ENCODE measurements at regions not wholly inside any gene's neighbourhood (a gene's known extent, or its start where the extent isn't known, plus 50 kb on each side); places are given as distances from the start of the nearest gene placed in this dataset.

DNA sequence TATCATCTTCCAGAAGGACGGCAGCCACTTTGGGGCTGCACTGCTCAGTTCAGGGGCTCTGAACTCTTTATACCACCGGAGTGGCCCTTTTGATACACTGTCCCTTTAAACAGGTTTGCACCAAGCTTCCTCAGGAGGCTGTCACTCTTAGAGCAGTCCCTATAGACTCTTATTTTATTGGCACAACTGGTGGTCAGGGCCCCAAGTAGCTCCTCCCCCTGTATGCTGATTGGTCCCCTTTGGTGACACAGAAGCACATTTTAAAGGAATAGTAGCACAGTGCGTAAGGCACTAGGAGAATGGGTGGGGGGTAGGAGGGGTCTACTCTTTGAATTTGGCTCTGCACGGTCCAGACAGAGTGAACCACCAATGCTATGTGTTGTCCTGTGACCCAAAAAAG lies 122.6 kb upstream of the MLN start:
- H3K4me3 ChIP-seq (ENCODE audit: control insufficient read depth, low read depth, low read length): no peak overlapping the region
- DNase-seq (ENCODE audit: low read depth): peak; percentile 18
- TF ChIP-seq, protein P1, sequence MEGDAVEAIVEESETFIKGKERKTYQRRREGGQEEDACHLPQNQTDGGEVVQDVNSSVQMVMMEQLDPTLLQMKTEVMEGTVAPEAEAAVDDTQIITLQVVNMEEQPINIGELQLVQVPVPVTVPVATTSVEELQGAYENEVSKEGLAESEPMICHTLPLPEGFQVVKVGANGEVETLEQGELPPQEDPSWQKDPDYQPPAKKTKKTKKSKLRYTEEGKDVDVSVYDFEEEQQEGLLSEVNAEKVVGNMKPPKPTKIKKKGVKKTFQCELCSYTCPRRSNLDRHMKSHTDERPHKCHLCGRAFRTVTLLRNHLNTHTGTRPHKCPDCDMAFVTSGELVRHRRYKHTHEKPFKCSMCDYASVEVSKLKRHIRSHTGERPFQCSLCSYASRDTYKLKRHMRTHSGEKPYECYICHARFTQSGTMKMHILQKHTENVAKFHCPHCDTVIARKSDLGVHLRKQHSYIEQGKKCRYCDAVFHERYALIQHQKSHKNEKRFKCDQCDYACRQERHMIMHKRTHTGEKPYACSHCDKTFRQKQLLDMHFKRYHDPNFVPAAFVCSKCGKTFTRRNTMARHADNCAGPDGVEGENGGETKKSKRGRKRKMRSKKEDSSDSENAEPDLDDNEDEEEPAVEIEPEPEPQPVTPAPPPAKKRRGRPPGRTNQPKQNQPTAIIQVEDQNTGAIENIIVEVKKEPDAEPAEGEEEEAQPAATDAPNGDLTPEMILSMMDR (conservative IDR thresholded peaks at IDR 0.05; ENCODE audit: control insufficient read depth, insufficient read depth, low read depth, low read length): no peak

DNA sequence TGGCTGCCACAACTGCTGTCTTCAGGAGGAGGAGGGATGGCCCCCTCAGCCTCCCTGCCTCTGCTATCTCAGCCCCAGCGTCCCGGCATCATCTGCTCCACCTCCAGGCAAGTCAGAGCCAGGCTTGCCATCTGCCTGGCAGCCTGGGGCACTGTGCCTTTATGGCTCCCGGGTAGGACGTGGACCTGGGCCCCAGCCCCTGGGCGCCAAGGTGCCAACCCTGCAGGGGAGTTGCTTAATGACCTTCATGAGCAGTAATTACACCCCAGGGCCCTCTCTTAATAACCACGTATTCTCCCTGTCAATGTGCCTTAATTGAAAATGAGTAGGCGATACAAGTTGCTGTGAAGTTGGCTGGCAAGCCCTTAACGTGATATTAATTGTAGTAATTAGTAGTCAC lies 122.1 kb upstream of the MLN start:
- no peak overlapping the region for H3K4me3 ChIP-seq (ENCODE audit: control insufficient read depth, low read depth, low read length)
- TF ChIP-seq, protein P1 (conservative IDR thresholded peaks at IDR 0.05; ENCODE audit: control insufficient read depth, insufficient read depth, low read depth, low read length): no peak
- DNase-seq (ENCODE audit: low read depth): no peak

DNA sequence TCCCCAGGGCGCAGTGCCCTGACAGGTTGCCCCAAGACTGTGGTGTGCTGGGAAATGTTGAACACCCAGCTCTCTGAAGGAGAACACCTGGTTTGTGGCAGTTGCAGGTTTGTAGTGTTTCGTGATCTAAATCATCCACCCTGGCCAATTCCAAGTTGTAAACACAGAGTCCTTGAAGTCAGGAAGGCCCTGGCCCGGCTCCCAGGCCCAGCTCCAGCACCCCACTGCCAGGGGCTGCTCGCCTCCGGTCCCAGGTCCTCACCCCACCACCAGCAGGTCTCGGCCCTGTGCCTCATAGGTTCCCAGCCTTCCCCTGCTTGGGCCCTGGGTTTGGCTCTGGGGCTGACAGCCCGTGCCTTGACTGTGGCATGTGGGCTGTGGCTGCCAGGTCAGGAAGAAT lies 121.4 kb upstream of the MLN start:
- no peak for DNase-seq (ENCODE audit: low read depth)
- H3K4me3 ChIP-seq (ENCODE audit: control insufficient read depth, low read depth, low read length): no peak overlapping the region
- TF ChIP-seq, protein P1 (conservative IDR thresholded peaks at IDR 0.05; ENCODE audit: control insufficient read depth, insufficient read depth, low read depth, low read length): no peak

DNA sequence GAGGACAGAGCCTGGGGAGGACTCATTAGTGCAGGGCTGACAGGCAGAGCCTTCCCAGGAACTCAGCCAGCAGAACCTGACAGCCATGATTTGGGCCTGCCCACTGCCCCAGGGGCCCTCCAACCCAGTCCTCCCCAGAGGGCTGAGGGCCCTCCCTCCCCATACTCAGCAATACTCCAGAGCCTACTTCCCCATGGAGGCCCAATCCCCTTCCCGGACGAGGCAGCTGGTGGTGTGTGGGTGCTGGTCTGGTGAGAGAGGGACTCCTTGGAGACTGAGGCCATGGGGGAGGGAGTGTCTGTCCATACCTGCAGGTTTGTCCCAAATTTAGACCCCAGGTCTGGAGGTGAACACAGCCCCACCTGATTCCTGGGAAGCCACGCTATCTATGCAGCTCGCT lies 120.9 kb upstream of the MLN start:
- no peak overlapping the region for H3K4me3 ChIP-seq (ENCODE audit: control insufficient read depth, low read depth, low read length)
- DNase-seq (ENCODE audit: low read depth): no peak

DNA sequence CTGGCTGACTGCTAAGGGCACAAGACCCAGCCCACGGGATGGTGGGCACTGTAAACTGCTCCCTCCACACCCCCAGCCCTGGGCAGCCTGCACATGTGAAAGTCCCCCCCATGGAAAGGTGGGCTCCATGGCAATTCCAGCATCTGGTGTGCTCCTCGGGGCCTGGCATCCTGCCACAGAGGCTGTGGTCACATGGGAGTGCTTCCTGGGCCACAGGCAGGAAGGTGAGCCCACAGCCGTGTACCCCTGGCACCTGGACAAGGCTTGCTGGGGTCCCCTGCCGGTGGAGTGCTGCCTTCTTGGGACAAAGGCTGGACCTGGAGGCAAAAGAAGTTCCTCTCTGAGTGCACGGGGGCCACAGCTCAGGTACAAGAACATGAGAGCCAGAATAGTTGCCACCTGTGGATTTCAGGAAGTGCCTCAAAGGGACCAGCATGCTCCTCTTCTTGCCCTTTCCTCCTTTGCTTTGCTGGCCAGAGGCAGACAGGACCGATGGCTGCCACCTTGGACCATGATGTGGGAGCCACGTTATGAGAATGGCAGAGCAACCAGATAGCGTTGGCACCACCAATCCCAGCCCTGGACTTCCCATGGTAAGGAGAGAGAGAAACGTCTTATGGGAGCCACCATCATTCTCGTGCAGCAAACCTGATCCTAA lies 120.2 kb upstream of the MLN start:
- DNase-seq (ENCODE audit: low read depth): no peak
- TF ChIP-seq, protein P1 (conservative IDR thresholded peaks at IDR 0.05; ENCODE audit: control insufficient read depth, insufficient read depth, low read depth, low read length): no peak
- no peak overlapping the region for H3K4me3 ChIP-seq (ENCODE audit: control insufficient read depth, low read depth, low read length)

More for the DNA sequence above, 120.9 kb upstream of the MLN start:
- TF ChIP-seq, protein P1 (conservative IDR thresholded peaks at IDR 0.05; ENCODE audit: control insufficient read depth, insufficient read depth, low read depth, low read length): no peak

DNA sequence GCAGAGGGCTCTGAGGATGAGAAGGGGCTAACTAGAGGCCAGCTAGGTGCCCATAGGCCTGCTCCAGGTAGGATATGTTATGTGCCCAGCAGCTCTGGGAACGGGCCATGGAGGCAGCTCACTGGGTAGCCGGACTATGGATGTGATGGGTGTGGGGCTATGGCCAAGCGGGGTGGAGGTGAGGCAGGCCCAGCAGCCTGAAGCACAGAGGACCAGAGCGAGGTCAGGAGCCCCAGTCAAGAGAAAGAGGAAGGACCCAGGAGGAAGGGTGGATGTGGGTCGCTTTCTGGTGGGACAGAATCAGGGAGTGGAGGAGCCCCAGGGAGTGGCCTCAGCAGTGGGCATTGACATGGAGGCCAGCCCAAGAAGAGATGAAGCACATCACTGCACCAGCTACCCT lies 117.9 kb upstream of the MLN start:
- TF ChIP-seq, protein P1 (conservative IDR thresholded peaks at IDR 0.05; ENCODE audit: control insufficient read depth, insufficient read depth, low read depth, low read length): no peak
- DNase-seq (ENCODE audit: low read depth): no peak
- no peak overlapping the region for H3K4me3 ChIP-seq (ENCODE audit: control insufficient read depth, low read depth, low read length)

Measured in fibroblast of mammary gland (primary cell).